ENCODE measurements at regions not wholly inside any gene's neighbourhood (a gene's known extent, or its start where the extent isn't known, plus 50 kb on each side); places are given as distances from the start of the nearest gene placed in this dataset.

GRCh38 chr3:150035301-150035779 lies 64.6 kb upstream of the PFN2 start:
- H2AFZ ChIP-seq (ENCODE audit: low read length): no peak overlapping the region
- no peaks in the 10 kb centered on the region for H3K23me2 ChIP-seq (ENCODE audit: low read depth, low read length)
- no peaks in the 10 kb centered on the region for H3K36me3 ChIP-seq (ENCODE audit: control insufficient read depth in 2 of 4, insufficient read depth in 4 of 4, low read length in 3 of 4)
- ChIA-PET CTCF (ENCODE audit: partially characterized antibody) (interaction anchor here (0.6 to 2.3 kb wide), 13 partner anchors 11 to 217 kb away, joined by 3 to 11 read pairs (median 4); no protein-coding TSS in a partner anchor), POLR2A (ENCODE audit: partially characterized antibody) (interaction anchor here (0.7 to 1.0 kb wide), 3 partner anchors 67 to 208 kb away, joined by 3 read pairs; no protein-coding TSS in a partner anchor)
- no peak overlapping the region for H2BK120ac ChIP-seq (replicated peaks; ENCODE audit: low read depth, low read length)
- H4K91ac ChIP-seq (replicated peaks; ENCODE audit: insufficient read length, low read length): no peak overlapping the region
- no peak overlapping the region for H2BK20ac ChIP-seq (ENCODE audit: low read length)
- no peaks in the 10 kb centered on the region for H4K20me1 ChIP-seq (replicated peaks in 1 of 2; ENCODE audit: control insufficient read depth in 1 of 2, insufficient read depth in 2 of 2, low read length in 2 of 2)
- no peak overlapping the region for H3K27ac ChIP-seq (ENCODE audit: low read depth, low read length)
- no peak overlapping the region for H3K18ac ChIP-seq (ENCODE audit: extremely low read depth, low read length)
- peak overlapping the region; percentile 13 to 49; a peak in 3 of 4 replicates for H3K4me2 ChIP-seq (ENCODE audit: insufficient read depth in 1 of 2, low read depth in 2 of 2, low read length in 2 of 2)
- H3K4me3 ChIP-seq (ENCODE audit: extremely low read depth in 1 of 4, insufficient read depth in 2 of 4, low read depth in 3 of 4, low read length in 4 of 4): peak overlapping the region in 1 of 4 experiments; percentile 35; a peak in 1 of 8 replicates
- FAIRE-seq: peak; percentile 88
- H3K79me1 ChIP-seq (ENCODE audit: low read depth, low read length): no peaks in the 10 kb centered on the region
- H4K8ac ChIP-seq (ENCODE audit: extremely low read depth, insufficient read depth, low read length): no peak overlapping the region
- no peaks in the 10 kb centered on the region for H3K9me3 ChIP-seq (ENCODE audit: insufficient read depth in 2 of 2, low read depth in 1 of 2, low read length in 1 of 2)
- H3K14ac ChIP-seq (ENCODE audit: insufficient read length): no peak overlapping the region
- no peak overlapping the region for H4K5ac ChIP-seq (ENCODE audit: insufficient read length, low read depth, low read length)
- no peak overlapping the region for H2AK5ac ChIP-seq (ENCODE audit: low read depth, low read length)
- H3K56ac ChIP-seq (replicated peaks; ENCODE audit: insufficient read length, low read depth, low read length): no peak overlapping the region
- no peak overlapping the region for H3K23ac ChIP-seq (ENCODE audit: insufficient read length)
- H3K4ac ChIP-seq (replicated peaks; ENCODE audit: insufficient read length, low read depth, low read length): no peak overlapping the region
- no peaks in the 10 kb centered on the region for H3K79me2 ChIP-seq (ENCODE audit: control insufficient read depth in 1 of 2, insufficient read depth in 2 of 2, low read length in 2 of 2)
- H2BK5ac ChIP-seq (ENCODE audit: low read depth, low read length): no peak overlapping the region
- no peak overlapping the region for H2BK12ac ChIP-seq (ENCODE audit: low read depth, low read length)
- peaks cover 6 to 29% (median 25%) of the 10 kb centered on the region in 4 experiments; a peak in 5 of 7 replicates for H3K4me1 ChIP-seq (replicated peaks in 1 of 4; ENCODE audit: control insufficient read depth in 3 of 4, insufficient read depth in 4 of 4, low read length in 3 of 4)
- peaks cover 0 to 17% (median 8%) of the 10 kb centered on the region in 4 experiments; a peak in 5 of 7 replicates for H3K27me3 ChIP-seq (replicated peaks in 1 of 4; ENCODE audit: control insufficient read depth in 3 of 4, extremely low read depth in 1 of 4, insufficient read depth in 3 of 4, low read length in 3 of 4)
- no peak overlapping the region for H2BK15ac ChIP-seq (ENCODE audit: low read length)
- no peak overlapping the region for H3K9ac ChIP-seq (replicated peaks in 1 of 4; ENCODE audit: extremely low read depth in 1 of 4, low read depth in 3 of 4, low read length in 3 of 4)
- no peak for DNase-seq (ENCODE audit: low read depth in 1 of 2, low spot score in 2 of 2)
- WGBS, 2 experiments (ENCODE audit: extremely low coverage in 1 of 2, insufficient coverage in 1 of 2, insufficient read length in 1 of 2, insufficient replicate concordance in 2 of 2, low coverage in 1 of 2, low lambda C conversion rate in 2 of 2, missing lambda C conversion rate in 1 of 2): 9% methylated on average over 6 of the region's 6 CpGs; no CpG with 5 or more reads in 1 of the 2 experiments
- TF ChIP-seq CTBP2 (IDR thresholded peaks at IDR 0.05; ENCODE audit: borderline replicate concordance, insufficient read depth, insufficient read length, low read length): no peak
- no peak for TF ChIP-seq BCL11A (IDR thresholded peaks at IDR 0.05; ENCODE audit: low read depth in 2 of 2, low read length in 2 of 2)
- TF ChIP-seq NRF1 (IDR thresholded peaks at IDR 0.05; ENCODE audit: low read depth, low read length): no peak
- TF ChIP-seq, protein P1, sequence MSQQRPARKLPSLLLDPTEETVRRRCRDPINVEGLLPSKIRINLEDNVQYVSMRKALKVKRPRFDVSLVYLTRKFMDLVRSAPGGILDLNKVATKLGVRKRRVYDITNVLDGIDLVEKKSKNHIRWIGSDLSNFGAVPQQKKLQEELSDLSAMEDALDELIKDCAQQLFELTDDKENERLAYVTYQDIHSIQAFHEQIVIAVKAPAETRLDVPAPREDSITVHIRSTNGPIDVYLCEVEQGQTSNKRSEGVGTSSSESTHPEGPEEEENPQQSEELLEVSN (IDR thresholded peaks at IDR 0.05): no peak
- TF ChIP-seq KDM4A (IDR thresholded peaks at IDR 0.05; ENCODE audit: low read depth, low read length, severe bottlenecking): no peak
- TF ChIP-seq RXRA (IDR thresholded peaks at IDR 0.05; ENCODE audit: insufficient read depth, low read depth, low read length): no peak
- no peak for TF ChIP-seq SP4 (IDR thresholded peaks at IDR 0.05; ENCODE audit: low read length)
- TF ChIP-seq BACH1 (IDR thresholded peaks at IDR 0.05; ENCODE audit: low read length): no peak
- TF ChIP-seq RAD21 (IDR thresholded peaks at IDR 0.05 in 1 of 2, conservative IDR thresholded peaks at IDR 0.05 in 1 of 2; ENCODE audit: low read depth in 2 of 2, low read length in 2 of 2): no peak; a peak in 1 of 4 replicates
- TF ChIP-seq POLR2A (IDR thresholded peaks at IDR 0.05; ENCODE audit: control extremely low read depth in 1 of 2, low read depth in 2 of 2, low read length in 2 of 2): no peak
- 0 out of 4 replicates have a peak, but pooled peaks of 1 of the 2 experiments have one; percentile 66 for TF ChIP-seq HDAC2 (IDR thresholded peaks at IDR 0.05; ENCODE audit: borderline replicate concordance in 1 of 2, low read depth in 2 of 2, low read length in 2 of 2)
